ENCODE measurements at regions not wholly inside any gene's neighbourhood (a gene's known extent, or its start where the extent isn't known, plus 50 kb on each side); places are given as distances from the start of the nearest gene placed in this dataset.

DNA sequence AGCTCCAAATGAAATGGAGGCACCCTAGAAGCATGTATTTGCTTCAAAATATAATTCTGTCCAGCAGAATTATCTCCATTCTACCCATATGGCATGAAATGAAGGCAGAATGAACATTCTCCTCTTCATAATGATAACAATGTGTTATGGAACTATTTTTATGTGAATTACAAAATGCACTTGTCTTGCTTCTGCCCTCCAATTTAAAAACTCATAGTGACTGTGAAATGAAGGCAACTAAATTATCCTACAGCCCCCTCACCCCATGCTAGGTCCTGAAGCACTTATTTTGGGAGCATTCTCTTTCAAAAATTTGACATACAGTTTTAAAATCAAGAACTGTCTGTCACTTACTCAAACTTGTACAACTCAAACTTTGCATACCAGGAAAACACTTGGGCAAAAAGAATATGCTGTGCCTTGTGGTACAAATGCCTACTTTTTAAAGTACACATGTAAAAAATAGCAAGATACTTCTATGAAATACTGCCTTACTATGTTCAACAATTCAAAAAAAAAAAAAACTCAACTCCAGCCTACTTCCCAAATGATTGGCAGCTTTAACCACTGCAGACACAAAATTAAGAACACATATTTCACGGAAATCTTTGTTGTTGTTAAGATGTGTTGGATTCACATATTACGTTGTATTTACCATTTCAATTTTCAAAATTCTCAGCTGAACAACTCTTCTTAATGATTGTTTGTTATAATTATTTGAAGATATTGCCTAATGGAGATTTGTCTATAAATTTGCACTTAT, 213.3 kb upstream of the NFIA start:
- no peaks in the 10 kb centered on the region for H3K9me3 ChIP-seq (ENCODE audit: control insufficient read depth in 4 of 4, low read length in 3 of 4)
- H3K9ac ChIP-seq (ENCODE audit: low read depth in 1 of 2, low read length in 2 of 2): no peak overlapping the region
- no peak overlapping the region for H3K4me3 ChIP-seq (ENCODE audit: low read depth in 1 of 3, low read length in 3 of 3)
- no peak for DNase-seq (ENCODE audit: low spot score)
- H3K27me3 ChIP-seq (ENCODE audit: control insufficient read depth in 4 of 4, insufficient read depth in 4 of 4, low read length in 3 of 4): no peaks in the 10 kb centered on the region
- H3K27ac ChIP-seq (ENCODE audit: low read depth in 1 of 2, low read length in 2 of 2): no peak overlapping the region
- TF ChIP-seq EGR1 (IDR thresholded peaks at IDR 0.05; ENCODE audit: low read depth in 2 of 2) (no peak), NR2F2 (IDR thresholded peaks at IDR 0.05) (no peak), HNF4G (IDR thresholded peaks at IDR 0.05) (no peak), YY1 (IDR thresholded peaks at IDR 0.05) (no peak), CTCF (IDR thresholded peaks at IDR 0.05; ENCODE audit: low read depth, low read length, missing input control) (no peak), RXRA (IDR thresholded peaks at IDR 0.05) (no peak), TAF1 (conservative IDR thresholded peaks at IDR 0.05) (no peak), FOXA2 (IDR thresholded peaks at IDR 0.05) (no peak), SP1 (IDR thresholded peaks at IDR 0.05) (no peak)
- TF ChIP-seq, protein P1, sequence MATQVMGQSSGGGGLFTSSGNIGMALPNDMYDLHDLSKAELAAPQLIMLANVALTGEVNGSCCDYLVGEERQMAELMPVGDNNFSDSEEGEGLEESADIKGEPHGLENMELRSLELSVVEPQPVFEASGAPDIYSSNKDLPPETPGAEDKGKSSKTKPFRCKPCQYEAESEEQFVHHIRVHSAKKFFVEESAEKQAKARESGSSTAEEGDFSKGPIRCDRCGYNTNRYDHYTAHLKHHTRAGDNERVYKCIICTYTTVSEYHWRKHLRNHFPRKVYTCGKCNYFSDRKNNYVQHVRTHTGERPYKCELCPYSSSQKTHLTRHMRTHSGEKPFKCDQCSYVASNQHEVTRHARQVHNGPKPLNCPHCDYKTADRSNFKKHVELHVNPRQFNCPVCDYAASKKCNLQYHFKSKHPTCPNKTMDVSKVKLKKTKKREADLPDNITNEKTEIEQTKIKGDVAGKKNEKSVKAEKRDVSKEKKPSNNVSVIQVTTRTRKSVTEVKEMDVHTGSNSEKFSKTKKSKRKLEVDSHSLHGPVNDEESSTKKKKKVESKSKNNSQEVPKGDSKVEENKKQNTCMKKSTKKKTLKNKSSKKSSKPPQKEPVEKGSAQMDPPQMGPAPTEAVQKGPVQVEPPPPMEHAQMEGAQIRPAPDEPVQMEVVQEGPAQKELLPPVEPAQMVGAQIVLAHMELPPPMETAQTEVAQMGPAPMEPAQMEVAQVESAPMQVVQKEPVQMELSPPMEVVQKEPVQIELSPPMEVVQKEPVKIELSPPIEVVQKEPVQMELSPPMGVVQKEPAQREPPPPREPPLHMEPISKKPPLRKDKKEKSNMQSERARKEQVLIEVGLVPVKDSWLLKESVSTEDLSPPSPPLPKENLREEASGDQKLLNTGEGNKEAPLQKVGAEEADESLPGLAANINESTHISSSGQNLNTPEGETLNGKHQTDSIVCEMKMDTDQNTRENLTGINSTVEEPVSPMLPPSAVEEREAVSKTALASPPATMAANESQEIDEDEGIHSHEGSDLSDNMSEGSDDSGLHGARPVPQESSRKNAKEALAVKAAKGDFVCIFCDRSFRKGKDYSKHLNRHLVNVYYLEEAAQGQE (IDR thresholded peaks at IDR 0.05): no peak
- TF ChIP-seq, protein P2, sequence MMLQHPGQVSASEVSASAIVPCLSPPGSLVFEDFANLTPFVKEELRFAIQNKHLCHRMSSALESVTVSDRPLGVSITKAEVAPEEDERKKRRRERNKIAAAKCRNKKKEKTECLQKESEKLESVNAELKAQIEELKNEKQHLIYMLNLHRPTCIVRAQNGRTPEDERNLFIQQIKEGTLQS (IDR thresholded peaks at IDR 0.05): no peak
- WGBS: 97% methylated on average over 2 of the region's 2 CpGs
- peaks cover 0 to 14% (median 4%) of the 10 kb centered on the region in 4 donors for H3K4me1 ChIP-seq (ENCODE audit: control insufficient read depth in 4 of 4, insufficient read depth in 4 of 4, low read length in 3 of 4)
- H3K36me3 ChIP-seq (ENCODE audit: control insufficient read depth in 4 of 4, insufficient read depth in 3 of 4, low read depth in 1 of 4, low read length in 3 of 4): no peaks in the 10 kb centered on the region

GRCh38 chr1:60867782-60868181, 214.6 kb upstream of the NFIA start:
- H3K4me1 ChIP-seq (ENCODE audit: control insufficient read depth in 4 of 4, insufficient read depth in 4 of 4, low read length in 3 of 4): peaks cover 0 to 14% (median 4%) of the 10 kb centered on the region in 4 donors

More at GRCh38 chr1:60867782-60868181, 214.6 kb upstream of the NFIA start:
- H3K27me3 ChIP-seq (ENCODE audit: control insufficient read depth in 4 of 4, insufficient read depth in 4 of 4, low read length in 3 of 4): no peaks in the 10 kb centered on the region
- TF ChIP-seq HNF4G (IDR thresholded peaks at IDR 0.05) (no peak), FOXA1 (IDR thresholded peaks at IDR 0.05) (no peak), RXRA (IDR thresholded peaks at IDR 0.05) (no peak), TAF1 (conservative IDR thresholded peaks at IDR 0.05) (no peak), GABPA (IDR thresholded peaks at IDR 0.05 in 1 of 2, conservative IDR thresholded peaks at IDR 0.05 in 1 of 2) (no peak), NR2F2 (IDR thresholded peaks at IDR 0.05) (no peak), SP1 (IDR thresholded peaks at IDR 0.05) (no peak)
- TF ChIP-seq, protein P1 (IDR thresholded peaks at IDR 0.05): no peak
- H3K9me3 ChIP-seq (ENCODE audit: control insufficient read depth in 4 of 4, low read length in 3 of 4): no peaks in the 10 kb centered on the region
- no peak for DNase-seq (ENCODE audit: low spot score)
- H3K9ac ChIP-seq (ENCODE audit: low read depth in 1 of 2, low read length in 2 of 2): no peak overlapping the region
- H3K36me3 ChIP-seq (ENCODE audit: control insufficient read depth in 4 of 4, insufficient read depth in 3 of 4, low read depth in 1 of 4, low read length in 3 of 4): no peaks in the 10 kb centered on the region
- WGBS: 82% methylated on average over 12 of the region's 12 CpGs
- peak overlapping the region in 1 of 2 donors; percentile 42 for H3K27ac ChIP-seq (ENCODE audit: low read depth in 1 of 2, low read length in 2 of 2)
- no peak overlapping the region for H3K4me3 ChIP-seq (ENCODE audit: low read depth in 1 of 3, low read length in 3 of 3)
